Stomach (tissue), 4 donors: ENCODE measurements at regions not wholly inside any gene's neighbourhood (a gene's known extent, or its start where the extent isn't known, plus 50 kb on each side); places are given as distances from the start of the nearest gene placed in this dataset.

Experiments used
- CTCF ChIP-seq, 7 experiments: fragments of 450-650 bp in 4 of 7; fragments of 200-600 bp in 3 of 7; sonication (generic) in 3 of 7; IDR thresholded peaks; one replicate each; pipeline ENCODE4 v1.5.1; 2016 to 2019; ENCODE audit warnings: antibody characterized with exemption in 7 of 7, control low read depth in 2 of 7, mild to moderate bottlenecking in 1 of 7
- POLR2A ChIP-seq, 4 donors: fragments of 450-650 bp; IDR thresholded peaks; one replicate each; pipeline ENCODE4 v1.6.1; 2016; ENCODE audit warnings: antibody characterized with exemption in 4 of 4, control low read depth in 2 of 4, mild to moderate bottlenecking in 1 of 4, moderate library complexity in 1 of 4

DNA sequence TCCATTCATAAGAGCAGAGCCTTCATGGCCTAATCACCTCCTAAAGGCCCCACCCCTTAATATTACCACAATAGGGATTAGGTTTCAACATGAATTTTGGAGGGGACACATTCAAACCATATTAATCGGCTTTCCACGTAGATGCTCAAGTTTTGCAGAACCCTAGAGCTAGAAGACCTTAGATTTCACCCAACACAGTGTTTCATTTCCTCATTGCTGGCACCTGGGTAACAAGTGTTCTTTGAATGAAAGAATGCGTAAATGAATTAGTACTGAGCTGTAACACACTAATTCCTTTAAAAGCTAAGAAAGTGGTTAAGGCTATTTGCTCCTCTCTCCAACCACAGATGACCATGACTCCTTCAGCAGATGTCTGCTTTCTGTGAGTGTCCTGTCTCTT is 252.5 kb downstream of the SMAD2 start:
- TF ChIP-seq POLR2A (IDR thresholded peaks at IDR 0.05) (no peak), CTCF (IDR thresholded peaks at IDR 0.05) (no peak)
